IMR-90 (cell line): ENCODE measurements at regions not wholly inside any gene's neighbourhood (a gene's known extent, or its start where the extent isn't known, plus 50 kb on each side); places are given as distances from the start of the nearest gene placed in this dataset.

Experiments used
- CEBPB ChIP-seq: IDR thresholded peaks from 2 replicates; pipeline ENCODE4 v1.6.1; 2012; ENCODE audit warnings: low read depth, low read length, improper control_type of control experiment
- CHD1 ChIP-seq: IDR thresholded peaks from 2 replicates; pipeline ENCODE4 v1.6.1; 2012; ENCODE audit warnings: low read depth, low read length, improper control_type of control experiment
- FOS ChIP-seq: fragments of 150-350 bp; IDR thresholded peaks from 2 replicates; pipeline ENCODE4 v1.6.1; 2016; ENCODE audit warnings: low read depth, low read length
- POLR2A ChIP-seq: IDR thresholded peaks from 2 replicates; pipeline ENCODE4 v1.6.1; 2012; ENCODE audit warnings: mild to moderate bottlenecking, low read depth, low read length
- RAD21 ChIP-seq: IDR thresholded peaks from 2 replicates; pipeline ENCODE4 v1.6.1; 2012; ENCODE audit warnings: low read length, improper control_type of control experiment
- RFX5 ChIP-seq: IDR thresholded peaks from 2 replicates; pipeline ENCODE4 v1.8.0; 2012; ENCODE audit warnings: low read depth, mild to moderate bottlenecking, low read length, moderate library complexity
- SMC3 ChIP-seq: fragments of 150-350 bp; IDR thresholded peaks from 2 replicates; pipeline ENCODE4 v1.6.1; 2016; ENCODE audit warnings: low read depth, mild to moderate bottlenecking, antibody characterized with exemption, low read length, moderate library complexity
- USF2 ChIP-seq: fragments of 150-350 bp; IDR thresholded peaks from 2 replicates; pipeline ENCODE4 v1.6.1; 2017; ENCODE audit warnings: mild to moderate bottlenecking, antibody characterized with exemption, low read length, low read depth
- TF ChIP-seq, protein P1 (sequence below): conservative IDR thresholded peaks from 2 replicates; pipeline ENCODE4 v1.5.1; 2012; ENCODE audit warnings: mild to moderate bottlenecking, low read depth, low read length, improper control_type of control experiment

- TF ChIP-seq, protein P1, sequence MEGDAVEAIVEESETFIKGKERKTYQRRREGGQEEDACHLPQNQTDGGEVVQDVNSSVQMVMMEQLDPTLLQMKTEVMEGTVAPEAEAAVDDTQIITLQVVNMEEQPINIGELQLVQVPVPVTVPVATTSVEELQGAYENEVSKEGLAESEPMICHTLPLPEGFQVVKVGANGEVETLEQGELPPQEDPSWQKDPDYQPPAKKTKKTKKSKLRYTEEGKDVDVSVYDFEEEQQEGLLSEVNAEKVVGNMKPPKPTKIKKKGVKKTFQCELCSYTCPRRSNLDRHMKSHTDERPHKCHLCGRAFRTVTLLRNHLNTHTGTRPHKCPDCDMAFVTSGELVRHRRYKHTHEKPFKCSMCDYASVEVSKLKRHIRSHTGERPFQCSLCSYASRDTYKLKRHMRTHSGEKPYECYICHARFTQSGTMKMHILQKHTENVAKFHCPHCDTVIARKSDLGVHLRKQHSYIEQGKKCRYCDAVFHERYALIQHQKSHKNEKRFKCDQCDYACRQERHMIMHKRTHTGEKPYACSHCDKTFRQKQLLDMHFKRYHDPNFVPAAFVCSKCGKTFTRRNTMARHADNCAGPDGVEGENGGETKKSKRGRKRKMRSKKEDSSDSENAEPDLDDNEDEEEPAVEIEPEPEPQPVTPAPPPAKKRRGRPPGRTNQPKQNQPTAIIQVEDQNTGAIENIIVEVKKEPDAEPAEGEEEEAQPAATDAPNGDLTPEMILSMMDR, result no peak
- TF ChIP-seq POLR2A (no peak), RFX5 (no peak), RAD21 (no peak), CHD1 (no peak), FOS (no peak), SMC3 (no peak), USF2 (no peak), CEBPB (no peak)
Observed at GRCh38 chr17:77687921-77688320, 270.6 kb upstream of the TNRC6C start.
